Loucy (cell line): ENCODE measurements at regions not wholly inside any gene's neighbourhood (a gene's known extent, or its start where the extent isn't known, plus 50 kb on each side); places are given as distances from the start of the nearest gene placed in this dataset.
"Not testable (repeated sequence)": the region's sequence is repeated elsewhere in the genome, so short reads cannot be mapped to it uniquely, and the experiment has no call there.

Experiments
- H2AFZ ChIP-seq: fragments of 200-600 bp; sonication (generic); 2 replicates; pipeline ENCODE4 v1.6.0; 2016; ENCODE audit warnings: antibody characterized with exemption, mild to moderate bottlenecking, low read length, moderate library complexity
- H3F3A ChIP-seq: fragments of 200-600 bp; 2 replicates; pipeline ENCODE4 v1.6.0; 2016; ENCODE audit warnings: antibody characterized with exemption, low read depth, mild to moderate bottlenecking
- H3K27me3 ChIP-seq: fragments of 200-600 bp; sonication (generic); 2 replicates; pipeline ENCODE4 v1.6.1; 2014; ENCODE audit warnings: low read length, mild to moderate bottlenecking; ENCODE audit not compliant: insufficient read depth, poor library complexity, severe bottlenecking
- H3K36me3 ChIP-seq: fragments of 200-600 bp; sonication (generic); 2 replicates; pipeline ENCODE4 v1.6.1; 2016; ENCODE audit warnings: low read length; ENCODE audit not compliant: insufficient read depth
- H3K4me1 ChIP-seq: fragments of 200-600 bp; sonication (generic); 2 replicates; pipeline ENCODE4 v1.5.1; 2014; ENCODE audit warnings: low read length, mild to moderate bottlenecking; ENCODE audit not compliant: insufficient read depth, poor library complexity, severe bottlenecking
- H3K4me2 ChIP-seq: fragments of 200-600 bp; sonication (generic); 2 replicates; pipeline ENCODE4 v1.6.0; 2014; ENCODE audit warnings: antibody characterized with exemption, low read length, low read depth, mild to moderate bottlenecking; ENCODE audit not compliant: poor library complexity, severe bottlenecking
- H3K4me3 ChIP-seq: fragments of 200-600 bp; sonication (generic); 2 replicates; pipeline ENCODE4 v1.5.1; 2014; ENCODE audit warnings: low read length, mild to moderate bottlenecking, mixed read lengths; ENCODE audit not compliant: poor library complexity, severe bottlenecking
- H3K79me2 ChIP-seq: fragments of 200-600 bp; sonication (generic); 2 replicates; pipeline ENCODE4 v1.6.1; 2014; ENCODE audit warnings: low read length; ENCODE audit not compliant: insufficient read depth
- H3K9ac ChIP-seq: fragments of 200-600 bp; sonication (generic); 2 replicates; pipeline ENCODE4 v1.6.0; 2014; ENCODE audit warnings: mild to moderate bottlenecking, low read depth, low read length, moderate library complexity; ENCODE audit not compliant: poor library complexity, severe bottlenecking
- H3K9me2 ChIP-seq: fragments of 200-600 bp; sonication (generic); replicated peaks from 2 replicates; pipeline ENCODE4 v1.6.1; 2016; ENCODE audit warnings: low read depth, low read length, mixed read lengths
- H3K9me3 ChIP-seq: fragments of 200-600 bp; sonication (generic); 2 replicates; pipeline ENCODE4 v1.6.1; 2014; ENCODE audit warnings: mild to moderate bottlenecking, antibody characterized with exemption, low read length, low read depth; ENCODE audit not compliant: insufficient read depth
- H4K20me1 ChIP-seq: fragments of 200-600 bp; sonication (generic); 2 replicates; pipeline ENCODE4 v1.6.0; 2014; ENCODE audit warnings: antibody characterized with exemption, low read length, mild to moderate bottlenecking; ENCODE audit not compliant: insufficient read depth, poor library complexity, severe bottlenecking
- EZH2phosphoT487 ChIP-seq: fragments of 200-600 bp; IDR thresholded peaks from 2 replicates; pipeline ENCODE4 v1.6.1; 2018; ENCODE audit warnings: antibody characterized with exemption, mild to moderate bottlenecking, moderate library complexity, borderline replicate concordance
- TF ChIP-seq, protein P1 (sequence below): fragments of 200-600 bp; sonication (generic); conservative IDR thresholded peaks from 2 replicates; pipeline ENCODE4 v1.5.1; 2014; ENCODE audit warnings: mild to moderate bottlenecking, antibody characterized with exemption, low read length

DNA sequence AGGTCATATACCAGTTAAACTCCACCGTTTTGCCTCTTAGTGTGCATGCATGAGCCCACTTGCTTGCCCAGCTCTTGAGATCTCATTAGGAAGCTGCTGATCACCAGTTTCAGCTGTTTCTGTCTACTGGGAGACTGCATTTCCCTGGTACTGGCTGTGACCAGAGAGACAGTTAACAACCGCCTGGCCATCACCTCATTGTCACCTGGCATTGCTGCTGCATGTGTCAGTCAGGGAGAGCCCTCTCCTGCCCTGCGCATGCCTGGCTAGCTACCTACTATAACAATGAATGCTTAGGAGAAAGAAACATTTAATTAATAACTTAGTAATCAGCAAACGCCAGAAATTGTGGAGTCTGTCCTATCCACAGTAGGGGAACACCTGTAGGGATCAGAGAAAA, 265.8 kb upstream of the CYRIA start:
- no peak overlapping the region for H3K9ac ChIP-seq
- no peak overlapping the region for H3K4me3 ChIP-seq
- H2AFZ ChIP-seq, result no peak overlapping the region
- no peaks in the 10 kb centered on the region for H4K20me1 ChIP-seq
- TF ChIP-seq, protein P1, sequence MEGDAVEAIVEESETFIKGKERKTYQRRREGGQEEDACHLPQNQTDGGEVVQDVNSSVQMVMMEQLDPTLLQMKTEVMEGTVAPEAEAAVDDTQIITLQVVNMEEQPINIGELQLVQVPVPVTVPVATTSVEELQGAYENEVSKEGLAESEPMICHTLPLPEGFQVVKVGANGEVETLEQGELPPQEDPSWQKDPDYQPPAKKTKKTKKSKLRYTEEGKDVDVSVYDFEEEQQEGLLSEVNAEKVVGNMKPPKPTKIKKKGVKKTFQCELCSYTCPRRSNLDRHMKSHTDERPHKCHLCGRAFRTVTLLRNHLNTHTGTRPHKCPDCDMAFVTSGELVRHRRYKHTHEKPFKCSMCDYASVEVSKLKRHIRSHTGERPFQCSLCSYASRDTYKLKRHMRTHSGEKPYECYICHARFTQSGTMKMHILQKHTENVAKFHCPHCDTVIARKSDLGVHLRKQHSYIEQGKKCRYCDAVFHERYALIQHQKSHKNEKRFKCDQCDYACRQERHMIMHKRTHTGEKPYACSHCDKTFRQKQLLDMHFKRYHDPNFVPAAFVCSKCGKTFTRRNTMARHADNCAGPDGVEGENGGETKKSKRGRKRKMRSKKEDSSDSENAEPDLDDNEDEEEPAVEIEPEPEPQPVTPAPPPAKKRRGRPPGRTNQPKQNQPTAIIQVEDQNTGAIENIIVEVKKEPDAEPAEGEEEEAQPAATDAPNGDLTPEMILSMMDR, result no peak
- TF ChIP-seq EZH2phosphoT487, result no peak
- no peaks in the 10 kb centered on the region for H3K4me1 ChIP-seq
- H3K36me3 ChIP-seq, result no peaks in the 10 kb centered on the region
- no peaks in the 10 kb centered on the region for H3K9me3 ChIP-seq
- no peak overlapping the region for H3K4me2 ChIP-seq
- no peaks in the 10 kb centered on the region for H3F3A ChIP-seq
- H3K9me2 ChIP-seq, result no peaks in the 10 kb centered on the region
- no peaks in the 10 kb centered on the region for H3K79me2 ChIP-seq
- H3K27me3 ChIP-seq, result no peaks in the 10 kb centered on the region

DNA sequence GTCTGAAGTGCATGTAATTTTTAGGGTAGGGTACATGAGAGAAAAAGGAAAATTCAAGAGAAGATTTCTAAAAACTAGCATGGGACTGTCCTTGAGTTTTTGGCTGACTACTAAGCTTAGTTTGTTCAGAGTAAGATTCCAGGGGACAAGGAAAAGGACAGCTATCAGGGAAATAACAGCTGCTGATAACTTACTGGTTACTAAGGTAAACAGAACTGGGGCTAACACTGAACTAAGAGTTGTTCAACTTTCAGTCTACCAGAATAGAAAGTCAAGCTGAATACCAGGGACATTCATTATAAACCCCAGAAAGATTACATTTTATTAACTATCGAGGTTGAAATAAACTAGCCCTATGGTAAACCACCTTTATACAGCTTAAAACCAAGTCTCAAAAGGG, 261.8 kb upstream of the CYRIA start:
- TF ChIP-seq, protein P1, result no peak
- TF ChIP-seq EZH2phosphoT487, result no peak
- Histone ChIP-seq H3K79me2 (no peaks in the 10 kb centered on the region), H3K27me3 (no peaks in the 10 kb centered on the region), H3K4me2 (no peak overlapping the region), H3F3A (no peaks in the 10 kb centered on the region), H3K4me1 (no peaks in the 10 kb centered on the region), H3K9me3 (no peaks in the 10 kb centered on the region), H3K4me3 (no peak overlapping the region), H4K20me1 (no peaks in the 10 kb centered on the region), H3K36me3 (no peaks in the 10 kb centered on the region), H3K9me2 (no peaks in the 10 kb centered on the region), H3K9ac (no peak overlapping the region), H2AFZ (no peak overlapping the region)

DNA sequence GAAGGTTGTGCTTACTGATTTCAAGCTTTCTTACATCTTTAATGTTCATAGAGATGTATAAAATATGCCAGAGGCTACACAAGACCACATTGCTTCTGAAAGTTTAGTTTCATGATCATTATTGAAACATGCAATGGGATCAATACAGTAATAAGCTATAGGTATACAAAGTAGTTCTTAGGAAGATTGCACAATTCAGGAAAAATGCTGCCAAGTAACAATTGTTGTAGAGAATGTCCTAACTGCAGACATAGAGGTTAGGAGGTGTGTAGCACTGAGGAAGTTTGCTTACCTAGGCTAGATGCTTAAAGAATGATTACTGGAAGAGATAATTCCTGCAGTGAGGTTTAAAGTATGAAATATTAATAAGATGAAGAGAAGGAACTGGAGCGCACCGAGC, 259.5 kb upstream of the CYRIA start:
- TF ChIP-seq EZH2phosphoT487, result no peak
- TF ChIP-seq, protein P1, result no peak

DNA sequence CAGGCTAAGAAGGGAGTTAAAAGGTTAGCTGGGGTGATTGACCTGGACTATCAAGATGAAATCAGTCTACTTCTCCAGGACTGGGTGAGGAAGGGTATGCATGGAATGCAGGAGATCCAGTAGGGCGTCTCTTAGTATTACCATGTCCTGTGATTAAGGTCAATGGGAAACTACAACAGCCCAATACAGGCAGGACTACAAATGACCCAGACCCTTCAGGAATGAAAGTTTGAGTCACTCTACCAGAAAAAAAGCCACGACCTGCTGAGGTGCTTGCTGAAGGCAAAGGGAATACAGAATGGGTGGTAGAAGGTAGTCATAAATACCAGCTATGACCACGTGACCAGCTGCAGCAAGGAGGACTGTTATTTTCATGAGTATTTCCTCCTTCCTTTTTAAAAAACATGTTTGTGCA, 249.7 kb upstream of the CYRIA start:
- H4K20me1 ChIP-seq, H3K4me3 ChIP-seq, H2AFZ ChIP-seq, H3K27me3 ChIP-seq, H3K79me2 ChIP-seq, H3K4me2 ChIP-seq, H3K9me2 ChIP-seq, H3F3A ChIP-seq, H3K4me1 ChIP-seq, H3K9ac ChIP-seq, H3K36me3 ChIP-seq, H3K9me3 ChIP-seq: not testable (repeated sequence)

More for the DNA sequence above, 259.5 kb upstream of the CYRIA start:
- no peak overlapping the region for H3K4me3 ChIP-seq
- H3K27me3 ChIP-seq, result no peaks in the 10 kb centered on the region
- H3K79me2 ChIP-seq, result no peaks in the 10 kb centered on the region
- H3K9me2 ChIP-seq, result no peaks in the 10 kb centered on the region
- H3K9me3 ChIP-seq, result no peaks in the 10 kb centered on the region
- no peak overlapping the region for H2AFZ ChIP-seq
- no peak overlapping the region for H3K9ac ChIP-seq
- H4K20me1 ChIP-seq, result no peaks in the 10 kb centered on the region
- H3K4me2 ChIP-seq, result no peak overlapping the region
- no peaks in the 10 kb centered on the region for H3F3A ChIP-seq
- no peaks in the 10 kb centered on the region for H3K36me3 ChIP-seq
- H3K4me1 ChIP-seq, result no peaks in the 10 kb centered on the region
